MCF 10A (cell line): ENCODE measurements at regions not wholly inside any gene's neighbourhood (a gene's known extent, or its start where the extent isn't known, plus 50 kb on each side); places are given as distances from the start of the nearest gene placed in this dataset.

Experiments used
- BruUV-seq: library from RNA; stranded (reverse); fragments of 400-500 nt; replicated peaks from 2 replicates; lab custom pipeline; 2021; lab: Mats Ljungman, UMichigan
- CTCF ChIA-PET: fragments of 300-600 bp; sonication (Branson Sonifier 250); formaldehyde crosslinking; extraction: SDS; loops from one replicate; lab custom pipeline; 2021; ENCODE audit warnings: antibody characterized with exemption, inconsistent platforms; lab: Yijun Ruan, JAX
- POLR2A ChIA-PET: fragments of 300-600, 350-650 bp; sonication (Branson Sonifier 250); formaldehyde crosslinking; extraction: SDS; loops from one replicate; lab custom pipeline; 2020; ENCODE audit warnings: antibody characterized with exemption, inconsistent platforms; lab: Yijun Ruan, JAX
- DNase-seq: peaks from one replicate; pipeline ENCODE4 v3.0.0-alpha.2; 2018; ENCODE audit not compliant: unreplicated experiment
- H3K27ac Mint-ChIP-seq: one replicate; pipeline ENCODE4 v1.8.0; 2022; ENCODE audit warnings: mild to moderate bottlenecking, low read depth, mixed read lengths; ENCODE audit not compliant: unreplicated experiment
- H3K27me3 Mint-ChIP-seq: one replicate; pipeline ENCODE4 v1.8.0; 2022; ENCODE audit warnings: mixed read lengths; ENCODE audit not compliant: insufficient read depth, unreplicated experiment
- H3K36me3 Mint-ChIP-seq: one replicate; pipeline ENCODE4 v1.8.0; 2022; ENCODE audit warnings: mild to moderate bottlenecking, moderate library complexity, mixed read lengths; ENCODE audit not compliant: insufficient read depth, unreplicated experiment
- H3K4me1 Mint-ChIP-seq: one replicate; pipeline ENCODE4 v1.8.0; 2022; ENCODE audit warnings: mixed read lengths; ENCODE audit not compliant: insufficient read depth, unreplicated experiment
- H3K4me3 Mint-ChIP-seq: one replicate; pipeline ENCODE4 v1.8.0; 2022; ENCODE audit warnings: mild to moderate bottlenecking, moderate library complexity, mixed read lengths; ENCODE audit not compliant: unreplicated experiment
- H3K9me3 Mint-ChIP-seq: one replicate; pipeline ENCODE4 v1.8.0; 2022; ENCODE audit warnings: mixed read lengths; ENCODE audit not compliant: unreplicated experiment
- CTCF ChIP-seq: fragments of 200-600 bp; IDR thresholded peaks from one replicate; pipeline ENCODE4 v1.8.0; 2022; ENCODE audit warnings: antibody characterized with exemption, mild to moderate bottlenecking; ENCODE audit not compliant: unreplicated experiment
- intact Hi-C: fragments of 100-400 bp; cut with micrococcal nuclease; formaldehyde crosslinking; loops from 2 replicates; pipeline ENCODE4 v1.14.1; 2022

- TF ChIP-seq CTCF: no peak
- Mint-ChIP-seq H3K4me1 (no peaks in the 10 kb centered on the region), H3K9me3 (peaks cover 28% of the 10 kb centered on the region), H3K27ac (no peak overlapping the region), H3K4me3 (no peak overlapping the region), H3K27me3 (no peaks in the 10 kb centered on the region), H3K36me3 (no peaks in the 10 kb centered on the region)
- no TSS peak for BruUV-seq
- no peak for DNase-seq
- intact Hi-C loops: no loop called here
- POLR2A ChIA-PET: no interaction called here
- CTCF ChIA-PET: no interaction called here
Measured at GRCh38 chr4:27304751-27305150, 444.1 kb downstream of the STIM2 start.

GRCh38 chr4:27305246-27305645 lies 444.6 kb downstream of the STIM2 start:
- Mint-ChIP-seq H3K27ac (no peak overlapping the region), H3K9me3 (peaks cover 28% of the 10 kb centered on the region), H3K4me1 (no peaks in the 10 kb centered on the region), H3K36me3 (no peaks in the 10 kb centered on the region), H3K27me3 (no peaks in the 10 kb centered on the region), H3K4me3 (no peak overlapping the region)
- DNase-seq: no peak
- intact Hi-C loops: no loop called here
- no TSS peak for BruUV-seq
- TF ChIP-seq CTCF: no peak
- POLR2A ChIA-PET: no interaction called here
- CTCF ChIA-PET: no interaction called here

GRCh38 chr4:27308379-27308778 lies 447.7 kb downstream of the STIM2 start:
- H3K27ac Mint-ChIP-seq: no peak overlapping the region
- no peaks in the 10 kb centered on the region for H3K4me1 Mint-ChIP-seq
- intact Hi-C loops: no loop called here
- POLR2A ChIA-PET: interaction anchor here (0.6 kb wide), 1 partner anchor 889 kb away, joined by 3 read pairs; no protein-coding TSS in a partner anchor
- no peaks in the 10 kb centered on the region for H3K27me3 Mint-ChIP-seq
- no peak overlapping the region for H3K4me3 Mint-ChIP-seq
- TF ChIP-seq CTCF: no peak
- no peaks in the 10 kb centered on the region for H3K36me3 Mint-ChIP-seq
- peaks cover 11% of the 10 kb centered on the region for H3K9me3 Mint-ChIP-seq
- CTCF ChIA-PET: interaction anchor here (0.8 kb wide), 1 partner anchor 21 kb away, joined by 3 read pairs; no protein-coding TSS in a partner anchor
- no peak for DNase-seq
- no TSS peak for BruUV-seq

GRCh38 chr4:27315625-27316024 lies 455.0 kb downstream of the STIM2 start:
- Mint-ChIP-seq H3K27ac (no peak overlapping the region), H3K9me3 (no peaks in the 10 kb centered on the region), H3K4me1 (no peaks in the 10 kb centered on the region), H3K36me3 (no peaks in the 10 kb centered on the region), H3K27me3 (no peaks in the 10 kb centered on the region), H3K4me3 (no peak overlapping the region)
- intact Hi-C loops: loop anchor here (5.0 kb wide), 1 partner anchor 153 kb away; no protein-coding TSS in a partner anchor
- DNase-seq: no peak
- ChIA-PET POLR2A (no interaction called here), CTCF (interaction anchor here (0.6 kb wide), 1 partner anchor 10 kb away, joined by 3 read pairs; no protein-coding TSS in a partner anchor)
- no TSS peak for BruUV-seq
- TF ChIP-seq CTCF: no peak
